Neural progenitor cell (in vitro differentiated cells): ENCODE measurements at regions not wholly inside any gene's neighbourhood (a gene's known extent, or its start where the extent isn't known, plus 50 kb on each side); places are given as distances from the start of the nearest gene placed in this dataset.

Experiments
- DNase-seq: peaks from one replicate; pipeline ENCODE4 v3.0.0-alpha.2; 2016; ENCODE audit warnings: low spot score
- H2AFZ ChIP-seq: fragments of 200-600 bp; sonication (generic); replicated peaks from 2 replicates; pipeline ENCODE4 v1.6.1; 2016; ENCODE audit warnings: antibody characterized with exemption
- H3F3A ChIP-seq: fragments of 200-600 bp; sonication (generic); 2 replicates; pipeline ENCODE4 v1.6.1; 2016; ENCODE audit warnings: antibody characterized with exemption, low read depth
- H3K27ac ChIP-seq: fragments of 200-600 bp; sonication (generic); 2 replicates; pipeline ENCODE4 v1.5.1; 2016; ENCODE audit warnings: mild to moderate bottlenecking
- H3K27me3 ChIP-seq: fragments of 200-600 bp; sonication (generic); 2 replicates; pipeline ENCODE4 v1.6.1; 2016; ENCODE audit warnings: mild to moderate bottlenecking, moderate library complexity
- H3K36me3 ChIP-seq: fragments of 200-600 bp; sonication (generic); 2 replicates; pipeline ENCODE4 v1.5.1; 2016
- H3K4me1 ChIP-seq: fragments of 200-600 bp; sonication (generic); 2 replicates; pipeline ENCODE4 v1.6.1; 2016; ENCODE audit warnings: mixed run types
- H3K4me2 ChIP-seq: fragments of 200-600 bp; sonication (generic); 2 replicates; pipeline ENCODE4 v1.6.1; 2016
- H3K4me3 ChIP-seq: fragments of 200-600 bp; sonication (generic); 2 replicates; pipeline ENCODE4 v1.5.1; 2016
- H3K79me2 ChIP-seq: fragments of 200-600 bp; sonication (generic); 2 replicates; pipeline ENCODE4 v1.6.1; 2016; ENCODE audit warnings: low read depth
- H3K9ac ChIP-seq: fragments of 200-600 bp; sonication (generic); 2 replicates; pipeline ENCODE4 v1.6.1; 2016
- H3K9me3 ChIP-seq: fragments of 200-600 bp; sonication (generic); 2 replicates; pipeline ENCODE4 v1.5.1; 2016; ENCODE audit warnings: low read depth
- H4K20me1 ChIP-seq: fragments of 200-600 bp; sonication (generic); 2 replicates; pipeline ENCODE4 v1.6.1; 2016; ENCODE audit warnings: low read depth
- H3K27ac Mint-ChIP-seq: 3 replicates; pipeline ENCODE4 v1.8.0; 2021; ENCODE audit warnings: mixed read lengths
- H3K27me3 Mint-ChIP-seq: 2 replicates; pipeline ENCODE4 v1.8.0; 2022; ENCODE audit warnings: low read depth, mild to moderate bottlenecking, inconsistent platforms, moderate library complexity, mixed read lengths; ENCODE audit not compliant: insufficient read depth
- H3K36me3 Mint-ChIP-seq: 3 replicates; pipeline ENCODE4 v1.8.0; 2021; ENCODE audit warnings: mixed read lengths
- H3K4me1 Mint-ChIP-seq: 3 replicates; pipeline ENCODE4 v1.8.0; 2021; ENCODE audit warnings: mixed read lengths
- H3K4me3 Mint-ChIP-seq: 3 replicates; pipeline ENCODE4 v1.8.0; 2021; ENCODE audit warnings: mild to moderate bottlenecking, moderate library complexity, mixed read lengths
- H3K9me3 Mint-ChIP-seq: 3 replicates; pipeline ENCODE4 v1.8.0; 2020; ENCODE audit warnings: mixed read lengths
- CTCF ChIP-seq: fragments of 200-600 bp; sonication (generic); IDR thresholded peaks from 2 replicates; pipeline ENCODE4 v1.5.1; 2017; ENCODE audit warnings: antibody characterized with exemption, mild to moderate bottlenecking
- EZH2 ChIP-seq: fragments of 200-600 bp; sonication (generic); IDR thresholded peaks from 2 replicates; pipeline ENCODE4 v1.6.1; 2017; ENCODE audit warnings: antibody characterized with exemption, mild to moderate bottlenecking, moderate library complexity
- EZH2phosphoT487 ChIP-seq: fragments of 200-600 bp; sonication (generic); IDR thresholded peaks from 2 replicates; pipeline ENCODE4 v1.6.1; 2017; ENCODE audit warnings: antibody characterized with exemption

- peaks cover 3% of the 10 kb centered on the region for H3K9me3 Mint-ChIP-seq
- Histone ChIP-seq H4K20me1 (no peaks in the 10 kb centered on the region), H2AFZ (no peak overlapping the region), H3K27ac (no peak overlapping the region), H3K4me2 (no peak overlapping the region), H3K79me2 (no peaks in the 10 kb centered on the region), H3K4me3 (no peak overlapping the region), H3K4me1 (no peaks in the 10 kb centered on the region), H3F3A (no peaks in the 10 kb centered on the region), H3K9me3 (peaks cover 10% of the 10 kb centered on the region), H3K27me3 (no peaks in the 10 kb centered on the region), H3K9ac (no peak overlapping the region), H3K36me3 (no peaks in the 10 kb centered on the region)
- no peaks in the 10 kb centered on the region for H3K36me3 Mint-ChIP-seq
- DNase-seq, result no peak
- H3K4me3 Mint-ChIP-seq, result no peak overlapping the region
- no peaks in the 10 kb centered on the region for H3K27me3 Mint-ChIP-seq
- H3K27ac Mint-ChIP-seq, result no peak overlapping the region
- TF ChIP-seq EZH2phosphoT487 (no peak), CTCF (no peak), EZH2 (no peak)
- H3K4me1 Mint-ChIP-seq, result no peaks in the 10 kb centered on the region
Observed at GRCh38 chr21:35484032-35484431, 434.9 kb upstream of the RUNX1 start.

DNA sequence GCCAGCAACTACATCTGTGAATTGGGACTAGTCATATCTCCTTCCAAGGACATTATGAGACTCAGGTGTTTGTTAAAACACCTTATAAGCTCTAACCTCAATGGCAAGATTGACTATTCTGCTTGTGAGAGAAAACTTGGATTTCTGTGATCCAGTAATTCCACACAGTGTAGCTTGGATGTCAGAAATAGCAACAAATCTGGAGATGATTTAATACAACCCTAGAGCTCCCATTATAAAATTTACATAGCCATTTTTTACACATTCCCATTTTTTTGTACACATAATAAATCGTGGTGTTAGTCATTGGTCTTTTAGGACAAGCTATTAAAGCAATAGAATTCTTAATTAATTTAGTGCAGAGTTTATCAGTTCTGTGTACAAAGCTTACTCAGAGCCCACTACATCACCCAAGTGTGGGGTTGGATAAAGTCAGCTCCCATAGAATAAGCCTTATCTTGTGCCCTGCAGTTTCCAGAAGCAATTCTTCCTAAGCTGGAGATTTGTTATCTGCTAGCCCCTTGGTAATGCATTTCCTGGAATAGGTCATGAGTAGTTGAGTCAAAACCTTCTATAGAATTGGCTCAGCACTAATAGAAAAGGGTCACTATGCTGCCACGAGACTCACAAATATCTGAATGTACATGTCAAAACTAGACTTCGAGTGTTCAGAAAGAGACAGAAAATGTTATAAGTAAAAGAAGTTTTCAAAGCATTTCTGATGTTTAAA lies 434.0 kb upstream of the RUNX1 start:
- no peaks in the 10 kb centered on the region for H3K4me1 ChIP-seq
- TF ChIP-seq EZH2phosphoT487 (no peak), EZH2 (no peak)
- H3K4me2 ChIP-seq, result no peak overlapping the region
- Mint-ChIP-seq H3K27ac (no peak overlapping the region), H3K27me3 (no peaks in the 10 kb centered on the region), H3K36me3 (no peaks in the 10 kb centered on the region), H3K4me1 (no peaks in the 10 kb centered on the region), H3K4me3 (no peak overlapping the region), H3K9me3 (peaks cover 4% of the 10 kb centered on the region)
- no peaks in the 10 kb centered on the region for H3K27me3 ChIP-seq
- H3K4me3 ChIP-seq, result no peak overlapping the region
- no peak overlapping the region for H3K27ac ChIP-seq
- no peak for DNase-seq
- H4K20me1 ChIP-seq, result no peaks in the 10 kb centered on the region
- H3K9me3 ChIP-seq, result peaks cover 10% of the 10 kb centered on the region
- H3F3A ChIP-seq, result no peaks in the 10 kb centered on the region
- H3K9ac ChIP-seq, result no peak overlapping the region
- no peak overlapping the region for H2AFZ ChIP-seq
- H3K79me2 ChIP-seq, result no peaks in the 10 kb centered on the region
- H3K36me3 ChIP-seq, result no peaks in the 10 kb centered on the region

GRCh38 chr21:35482096-35482495 lies 433.0 kb upstream of the RUNX1 start:
- Histone ChIP-seq H3K36me3 (no peaks in the 10 kb centered on the region), H3F3A (no peaks in the 10 kb centered on the region), H3K9me3 (peaks cover 10% of the 10 kb centered on the region), H3K4me1 (no peaks in the 10 kb centered on the region), H3K27ac (no peak overlapping the region), H2AFZ (no peak overlapping the region), H3K27me3 (no peaks in the 10 kb centered on the region), H3K4me3 (no peak overlapping the region), H4K20me1 (no peaks in the 10 kb centered on the region), H3K4me2 (no peak overlapping the region), H3K9ac (no peak overlapping the region), H3K79me2 (no peaks in the 10 kb centered on the region)
- Mint-ChIP-seq H3K27ac (no peak overlapping the region), H3K9me3 (peaks cover 4% of the 10 kb centered on the region), H3K4me1 (no peaks in the 10 kb centered on the region), H3K27me3 (peaks cover 5% of the 10 kb centered on the region), H3K36me3 (no peaks in the 10 kb centered on the region), H3K4me3 (no peak overlapping the region)
- no peak for TF ChIP-seq EZH2phosphoT487
- no peak for TF ChIP-seq EZH2
- TF ChIP-seq CTCF, result no peak
- DNase-seq, result no peak

GRCh38 chr21:35481005-35481404 lies 431.9 kb upstream of the RUNX1 start:
- H2AFZ ChIP-seq, result no peak overlapping the region
- H3K9ac ChIP-seq, result no peak overlapping the region
- Mint-ChIP-seq H3K4me3 (no peak overlapping the region), H3K4me1 (no peaks in the 10 kb centered on the region), H3K9me3 (peaks cover 4% of the 10 kb centered on the region), H3K27ac (no peak overlapping the region), H3K27me3 (peaks cover 6% of the 10 kb centered on the region), H3K36me3 (no peaks in the 10 kb centered on the region)
- peaks cover 10% of the 10 kb centered on the region for H3K9me3 ChIP-seq
- no peak for DNase-seq
- H3K27me3 ChIP-seq, result no peaks in the 10 kb centered on the region
- H3K4me1 ChIP-seq, result no peaks in the 10 kb centered on the region
- no peak for TF ChIP-seq EZH2phosphoT487
- no peak for TF ChIP-seq EZH2
- TF ChIP-seq CTCF, result no peak
- H3K4me3 ChIP-seq, result no peak overlapping the region
- H3K36me3 ChIP-seq, result no peaks in the 10 kb centered on the region
- H3K27ac ChIP-seq, result no peak overlapping the region
- H3K4me2 ChIP-seq, result no peak overlapping the region
- H3K79me2 ChIP-seq, result no peaks in the 10 kb centered on the region
- H3F3A ChIP-seq, result no peaks in the 10 kb centered on the region
- H4K20me1 ChIP-seq, result no peaks in the 10 kb centered on the region
